HG02938 (cell line): ENCODE measurements at regions not wholly inside any gene's neighbourhood (a gene's known extent, or its start where the extent isn't known, plus 50 kb on each side); places are given as distances from the start of the nearest gene placed in this dataset.
"Not testable (repeated sequence)": the region's sequence is repeated elsewhere in the genome, so short reads cannot be mapped to it uniquely, and the experiment has no call there.

Source experiments
- ATAC-seq: cut with Tn5 transposase; IDR thresholded peaks from one replicate; pipeline ENCODE4 v1.9.1; 2021; ENCODE audit warnings: mild to moderate bottlenecking, moderate library complexity; ENCODE audit not compliant: unreplicated experiment

DNA sequence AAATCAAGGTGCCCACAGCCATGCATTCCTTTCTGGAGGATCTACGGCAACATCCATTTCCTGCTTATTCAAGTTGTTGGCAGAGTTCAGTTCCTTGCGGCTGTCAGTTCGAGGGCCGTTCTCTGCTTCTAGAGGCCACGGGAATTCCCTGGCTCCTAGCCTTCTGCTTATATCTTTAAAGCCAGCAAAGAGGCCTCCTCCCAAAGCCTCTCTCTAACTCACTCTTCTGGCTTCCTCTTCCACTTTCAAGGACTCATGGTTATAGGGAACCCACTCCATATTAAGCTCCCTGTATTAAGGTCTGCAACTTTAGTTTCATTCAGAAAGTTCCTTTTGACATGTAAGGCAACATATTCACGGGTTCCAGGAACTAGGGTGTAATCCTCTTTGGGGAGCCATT is 150.1 kb upstream of the RMP24 start:
- no peak for ATAC-seq

DNA sequence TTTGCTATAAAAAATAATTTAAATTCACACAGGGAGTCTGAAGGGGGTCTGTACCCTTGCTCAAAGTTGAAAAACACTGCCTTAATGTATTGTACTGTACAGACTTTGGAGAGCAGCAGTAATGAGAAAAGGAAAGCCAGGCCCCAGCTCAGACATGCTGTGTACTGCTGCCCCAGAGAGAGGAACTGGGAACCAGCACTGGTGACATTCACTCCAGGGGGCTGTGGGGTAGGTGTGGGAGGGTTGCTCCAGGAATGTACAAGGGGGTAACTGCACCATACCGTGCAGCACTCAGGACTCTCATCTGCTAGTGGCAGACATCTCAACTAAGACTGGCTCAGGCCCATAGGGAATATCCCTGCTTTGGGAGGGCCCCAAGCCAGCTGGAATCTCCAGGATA is 146.0 kb upstream of the RMP24 start:
- ATAC-seq = no peak

DNA sequence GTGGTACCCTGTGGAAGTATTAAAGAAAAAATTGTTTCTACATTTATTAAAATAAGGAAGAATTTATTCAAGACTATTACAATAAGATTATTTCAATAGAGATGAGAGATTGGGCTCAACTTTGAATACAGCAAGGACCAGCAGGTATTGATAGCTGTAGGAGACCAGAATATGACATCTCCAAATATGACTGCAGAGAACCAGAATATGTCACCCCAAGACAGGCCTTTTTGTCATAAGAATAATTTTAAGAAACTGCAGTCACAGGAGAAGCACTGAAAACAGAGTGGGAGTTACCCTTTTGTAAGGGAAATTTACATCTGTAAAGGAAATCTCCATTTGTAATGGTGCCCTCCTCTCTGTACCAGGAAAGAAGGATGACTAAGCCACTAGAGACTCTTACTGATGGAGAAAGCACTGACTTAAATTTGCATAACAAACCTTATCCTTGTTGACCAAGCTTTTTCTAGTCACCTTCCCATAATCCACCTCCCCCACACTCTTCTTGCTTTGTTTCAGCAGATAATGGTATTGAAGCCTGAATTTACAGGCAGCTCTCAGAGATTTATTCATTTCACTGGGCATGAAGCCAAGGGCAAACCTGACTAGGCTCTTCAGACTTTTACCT is 145.1 kb upstream of the RMP24 start:
- no peak for ATAC-seq

DNA sequence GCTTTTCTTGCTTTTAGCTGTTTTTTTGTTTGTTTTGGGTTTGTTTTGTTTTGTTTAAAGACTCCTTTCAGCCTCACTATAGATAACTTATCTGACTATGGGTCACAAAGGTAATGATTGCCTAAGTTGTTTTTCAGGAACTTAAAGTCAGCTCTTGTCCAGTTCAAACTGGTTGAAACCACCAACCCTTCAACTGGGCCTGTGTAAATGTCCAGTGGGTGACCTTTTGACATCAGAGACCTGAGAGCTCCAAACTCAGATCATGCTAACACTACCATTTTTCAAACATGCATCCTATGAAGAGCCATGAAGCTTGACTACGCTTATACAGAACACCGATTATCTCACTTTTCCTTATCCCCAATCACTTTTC is 144.6 kb upstream of the RMP24 start:
- ATAC-seq = no peak

DNA sequence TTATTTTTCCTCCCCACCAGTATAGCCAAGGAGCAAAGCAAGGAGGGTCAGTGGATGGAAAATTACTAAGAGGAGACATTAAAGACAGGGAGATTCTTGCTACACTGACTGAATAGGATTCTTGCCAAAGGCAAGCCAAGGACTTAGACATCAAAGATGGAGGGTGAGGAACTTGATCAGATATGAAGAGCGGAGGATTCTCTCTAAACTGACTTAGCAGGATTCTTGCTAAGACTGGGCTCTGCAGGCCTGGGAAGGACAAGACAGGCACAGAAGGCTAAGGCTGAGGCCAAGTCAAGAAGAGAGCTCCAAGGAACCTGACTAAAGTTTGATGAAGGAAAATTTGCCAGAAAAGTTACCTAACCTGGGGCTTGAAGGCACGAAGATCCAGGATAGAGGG is 143.9 kb upstream of the RMP24 start:
- ATAC-seq = no peak

DNA sequence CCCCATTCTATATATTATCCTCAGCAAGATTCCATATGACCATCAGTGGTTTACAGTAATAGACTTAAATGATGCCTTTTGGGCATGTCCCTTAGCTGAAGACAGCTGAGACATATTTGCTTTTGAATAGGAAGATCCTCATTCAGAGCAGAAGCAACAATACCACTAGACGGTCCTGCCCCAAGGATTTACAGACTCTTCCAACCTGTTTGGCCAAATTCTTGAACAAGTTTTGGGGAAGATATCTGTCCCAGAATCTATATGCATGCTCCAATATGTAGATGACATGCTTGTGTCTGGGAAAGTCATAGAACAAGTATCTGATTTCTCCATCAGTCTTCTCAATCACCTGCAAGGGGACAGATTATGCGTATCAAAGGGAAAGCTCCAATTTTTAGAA is 137.1 kb upstream of the RMP24 start:
- ATAC-seq = no peak

DNA sequence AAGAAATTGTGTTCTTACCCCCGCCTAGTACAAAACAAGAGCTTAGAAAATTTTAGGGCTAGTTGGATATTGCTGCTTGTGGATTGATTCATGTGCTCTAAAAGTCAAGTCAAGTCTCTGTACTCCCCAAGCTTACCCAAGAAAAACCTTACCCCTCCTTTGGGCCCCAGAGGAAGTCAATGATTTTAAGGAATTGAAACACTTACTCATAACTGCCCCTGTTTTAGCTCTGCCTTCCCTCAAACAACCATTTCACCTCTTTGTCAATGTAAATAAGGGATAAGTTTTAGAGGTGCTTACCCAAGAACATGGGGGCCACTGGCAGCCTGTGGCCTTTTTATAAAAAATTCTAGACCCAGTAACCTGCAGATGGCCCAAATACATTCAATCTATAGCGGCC is 136.6 kb upstream of the RMP24 start:
- ATAC-seq = peak; percentile 96

DNA sequence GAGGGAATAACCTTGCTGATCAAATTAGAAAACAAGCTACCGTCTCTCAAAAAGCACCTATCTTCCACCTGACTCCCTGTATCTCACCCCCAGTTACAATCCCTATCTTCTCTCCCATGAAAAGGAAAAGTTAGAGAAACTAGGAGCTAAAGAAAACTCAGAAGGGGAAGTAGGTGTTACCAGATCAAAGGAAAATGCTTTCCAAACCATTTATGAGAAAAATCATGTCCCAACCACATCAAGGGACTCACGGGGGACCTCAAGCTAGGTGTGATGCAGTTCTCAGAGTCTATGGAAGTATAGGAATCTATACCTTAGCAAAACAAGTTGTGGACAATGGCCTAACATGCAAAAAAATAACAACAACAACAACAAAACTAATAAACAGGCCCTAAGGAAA is 135.5 kb upstream of the RMP24 start:
- no peak for ATAC-seq

DNA sequence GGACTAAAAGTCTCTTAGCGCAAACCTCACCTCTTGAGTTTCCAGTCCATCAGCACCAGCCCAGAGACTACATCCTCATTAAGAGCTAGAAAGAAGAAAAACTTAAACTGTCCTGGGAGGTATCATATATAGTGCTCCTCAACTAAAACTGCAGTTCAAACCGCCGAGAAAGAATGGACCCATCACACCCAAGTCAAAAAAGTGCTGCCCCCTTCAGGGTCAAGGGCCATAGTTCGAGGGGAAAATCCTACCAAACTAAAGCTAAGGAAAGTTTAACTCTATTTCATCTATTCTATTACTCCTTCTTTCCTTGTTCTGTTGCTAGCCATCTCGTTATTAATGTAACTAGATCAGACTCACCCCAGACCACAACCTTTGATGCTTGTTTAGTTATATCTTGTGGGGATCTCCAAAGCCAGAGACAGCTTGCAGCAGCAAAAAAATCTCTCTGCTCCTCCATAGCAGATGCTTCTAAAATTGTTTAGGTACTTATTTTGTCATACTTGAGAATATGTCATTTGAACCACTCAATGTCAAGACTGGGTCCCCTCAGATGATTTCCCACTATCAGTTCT is 134.5 kb upstream of the RMP24 start:
- no peak for ATAC-seq

DNA sequence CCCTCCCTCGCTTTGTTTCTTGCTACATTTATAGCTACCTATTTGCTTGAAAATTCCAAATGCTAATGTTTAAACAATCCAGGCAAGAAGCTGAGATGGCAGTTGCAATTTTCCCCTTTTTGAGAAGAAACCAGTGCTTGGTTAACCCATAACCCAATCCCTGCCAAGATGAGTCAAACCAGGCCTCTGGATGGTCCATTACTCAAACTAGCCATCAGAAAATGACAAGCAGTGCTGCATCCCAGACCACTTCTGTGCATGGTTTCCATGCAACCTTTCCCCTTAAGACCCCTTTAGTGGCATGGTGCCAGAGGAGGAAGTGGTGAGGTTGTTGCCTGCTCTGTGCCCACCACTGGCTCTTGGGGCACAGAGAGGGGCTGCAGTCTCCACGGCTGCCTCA is 131.2 kb upstream of the RMP24 start:
- ATAC-seq = no peak

DNA sequence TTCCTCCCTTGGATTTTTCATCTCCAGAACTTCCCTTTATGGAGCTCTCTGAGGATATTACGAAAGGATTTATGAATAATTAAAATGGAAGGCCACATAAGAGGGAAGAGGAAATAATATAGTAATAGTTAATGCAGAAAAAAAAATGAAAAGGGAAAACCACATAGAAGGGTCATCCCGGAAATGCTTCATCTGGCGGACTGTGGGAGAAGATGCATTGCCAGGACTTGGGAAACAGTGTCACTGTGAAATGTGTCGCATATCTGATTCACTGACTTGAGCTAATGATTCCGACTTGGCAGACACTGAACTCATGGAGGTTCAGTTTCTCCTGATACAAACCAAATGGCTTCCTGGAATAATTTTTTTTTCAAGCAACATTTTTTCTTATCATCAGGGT is 129.9 kb upstream of the RMP24 start:
- ATAC-seq = no peak

DNA sequence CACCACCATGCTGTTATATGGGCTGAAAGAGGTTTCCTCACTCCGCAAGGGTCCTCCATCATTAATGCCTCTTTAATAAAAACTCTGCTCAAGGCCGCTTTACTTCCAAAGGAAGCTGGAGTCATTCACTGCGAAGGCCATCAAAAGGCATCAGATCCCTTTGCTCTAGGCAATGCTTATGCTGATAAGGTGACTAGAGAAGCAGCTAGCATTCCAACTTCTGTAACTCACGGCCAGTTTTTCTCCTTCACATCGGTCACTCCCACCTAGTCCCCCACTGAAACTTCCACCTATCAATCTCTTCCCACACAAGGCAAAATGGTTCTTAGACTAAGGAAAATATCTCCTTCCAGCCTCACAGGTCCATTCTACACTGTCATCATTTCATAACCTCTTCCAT is 124.2 kb upstream of the RMP24 start:
- not testable (repeated sequence) for ATAC-seq

DNA sequence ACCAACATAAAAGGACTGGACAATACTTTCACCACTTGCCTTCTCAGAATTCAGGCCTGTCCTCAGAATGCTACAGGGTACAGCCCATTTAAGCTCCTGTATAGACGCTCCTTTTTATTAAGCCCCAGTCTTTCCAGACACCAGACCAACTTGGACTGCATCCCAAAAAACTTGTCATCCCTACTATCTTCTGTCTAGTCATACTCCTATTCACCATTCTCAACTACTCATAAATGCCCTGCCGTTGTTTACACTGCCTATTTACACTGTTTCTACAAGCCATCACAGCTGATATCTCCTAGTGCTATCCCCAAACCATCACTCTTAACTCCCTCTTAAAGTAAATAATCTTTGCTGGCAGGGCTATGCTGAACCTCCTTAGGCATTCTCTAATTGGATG is 123.2 kb upstream of the RMP24 start:
- ATAC-seq = not testable (repeated sequence)

DNA sequence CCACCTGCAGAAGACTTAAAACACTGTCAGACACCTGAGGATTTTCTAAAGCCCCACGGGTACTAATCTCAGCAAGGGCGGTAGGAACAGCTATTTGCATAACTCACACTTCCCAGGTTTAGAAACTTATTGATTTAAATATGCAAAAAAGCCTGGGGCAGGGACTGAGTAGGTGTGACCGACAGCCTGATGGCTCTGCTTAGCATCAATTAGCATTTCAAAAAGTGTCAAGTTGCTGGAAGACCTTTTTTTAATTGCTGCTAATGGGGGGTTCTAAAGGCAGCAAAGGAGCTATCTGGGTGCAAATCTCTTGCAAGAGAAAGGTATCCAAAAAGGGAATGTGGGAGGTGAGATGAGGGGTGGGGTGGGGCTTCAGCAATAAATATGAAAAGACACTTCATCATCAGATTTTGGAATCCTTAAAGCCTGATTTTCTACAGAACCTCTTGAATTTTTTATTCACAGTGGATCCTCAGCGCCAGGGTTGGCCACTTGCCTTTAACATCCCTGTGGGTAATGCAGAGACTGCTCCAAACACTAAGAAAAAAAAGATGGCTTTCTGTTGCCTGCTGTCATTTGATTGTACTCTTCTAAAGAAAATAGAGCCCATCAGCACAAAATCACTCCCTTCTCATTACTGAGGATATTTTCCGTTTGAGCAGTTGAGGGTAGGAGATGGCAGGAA is 121.1 kb upstream of the RMP24 start:
- no peak for ATAC-seq

DNA sequence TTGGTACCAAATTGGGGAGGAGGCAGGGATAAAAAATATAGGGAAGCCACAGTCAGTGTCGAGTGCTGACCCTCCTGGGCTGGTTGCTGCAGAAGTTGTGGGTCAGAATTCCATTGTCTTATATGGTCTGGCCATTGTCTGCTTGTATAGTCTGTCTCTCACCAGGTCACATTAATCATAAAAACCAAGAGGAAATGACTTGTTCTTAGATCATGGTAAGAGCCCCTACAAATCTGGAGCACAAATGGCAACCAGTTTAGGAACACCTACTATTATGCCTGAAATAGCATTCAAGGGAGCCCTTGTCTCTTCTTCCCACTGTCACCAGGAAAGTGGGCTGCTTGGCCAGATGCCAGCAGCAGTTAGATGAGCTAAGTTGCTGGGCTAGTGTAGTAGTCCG is 119.7 kb upstream of the RMP24 start:
- ATAC-seq = no peak

DNA sequence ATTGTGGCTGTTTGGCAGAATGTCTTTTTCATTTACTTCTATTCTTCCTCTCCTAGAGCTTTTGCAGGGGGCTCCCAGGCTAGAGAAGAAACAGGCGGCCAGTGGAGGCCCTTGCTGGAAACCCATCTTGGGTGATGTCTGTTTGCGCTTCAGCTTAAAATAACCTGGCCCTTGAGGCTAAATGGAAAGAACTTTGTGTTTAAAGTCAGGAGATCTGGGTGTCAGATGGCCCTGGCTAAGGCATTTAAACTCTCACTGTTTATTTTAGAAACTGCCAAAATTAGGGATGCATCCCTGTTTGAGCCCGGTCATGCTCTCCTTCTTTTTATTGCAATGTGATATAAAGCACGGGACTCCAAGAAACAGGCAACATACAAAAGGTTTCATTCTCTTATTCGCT is 118.4 kb upstream of the RMP24 start:
- ATAC-seq = no peak

DNA sequence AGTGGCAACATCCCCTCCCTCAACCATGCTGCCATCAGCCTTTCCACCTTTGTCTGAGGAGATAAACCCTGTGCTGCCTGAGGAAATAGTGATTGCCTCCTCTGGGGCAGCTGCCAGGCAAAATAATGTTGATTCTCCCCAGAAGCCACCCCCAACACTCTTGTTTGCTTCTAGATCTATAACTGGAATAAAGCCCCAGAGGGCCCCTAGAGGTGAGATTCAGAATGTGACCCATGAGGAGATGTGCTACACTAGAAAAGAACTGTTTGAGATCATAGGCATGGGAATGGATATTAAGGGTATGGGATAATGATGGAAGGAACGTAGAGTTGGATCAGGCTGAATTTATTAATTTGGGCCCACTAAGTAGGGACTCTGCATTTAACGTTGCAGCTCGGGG is 116.3 kb upstream of the RMP24 start:
- no peak for ATAC-seq

DNA sequence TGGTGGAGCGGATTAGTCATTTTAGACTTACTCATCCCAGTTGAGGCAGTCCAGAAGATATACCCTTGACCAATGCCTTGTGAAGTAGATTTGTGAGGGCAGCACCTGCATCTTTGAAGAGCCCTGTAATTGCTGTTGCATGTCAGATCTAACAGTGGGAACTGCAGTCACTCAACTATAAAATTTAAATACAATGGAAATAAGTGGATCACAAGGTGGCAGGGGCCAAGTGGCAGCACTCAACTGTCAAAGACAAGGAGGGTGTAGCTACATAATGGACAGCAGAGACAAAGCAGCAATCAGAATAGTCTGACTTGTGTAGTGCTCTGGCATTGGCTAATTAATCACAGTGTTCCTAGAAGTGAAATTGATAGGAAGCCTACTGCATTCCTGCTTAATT is 115.8 kb upstream of the RMP24 start:
- ATAC-seq = not testable (repeated sequence)

DNA sequence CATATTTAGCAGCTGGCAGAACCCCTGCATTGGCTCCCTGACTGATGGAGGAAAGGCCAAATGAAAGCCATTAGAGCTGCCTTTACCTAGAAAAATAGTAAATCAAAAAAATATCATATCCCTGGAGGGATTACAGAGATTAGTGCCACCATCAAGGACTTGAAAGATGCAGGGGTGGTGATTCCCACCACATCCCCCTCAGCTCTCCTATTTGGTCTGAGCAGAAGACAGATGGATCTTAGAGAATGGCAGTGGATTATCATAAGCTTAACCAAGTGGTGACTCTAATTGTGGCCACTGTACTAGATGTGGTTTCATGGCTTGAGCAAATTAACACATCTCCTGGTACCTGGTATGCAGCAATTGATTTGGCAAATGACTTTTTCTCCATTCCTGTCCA is 114.9 kb upstream of the RMP24 start:
- ATAC-seq = not testable (repeated sequence)

DNA sequence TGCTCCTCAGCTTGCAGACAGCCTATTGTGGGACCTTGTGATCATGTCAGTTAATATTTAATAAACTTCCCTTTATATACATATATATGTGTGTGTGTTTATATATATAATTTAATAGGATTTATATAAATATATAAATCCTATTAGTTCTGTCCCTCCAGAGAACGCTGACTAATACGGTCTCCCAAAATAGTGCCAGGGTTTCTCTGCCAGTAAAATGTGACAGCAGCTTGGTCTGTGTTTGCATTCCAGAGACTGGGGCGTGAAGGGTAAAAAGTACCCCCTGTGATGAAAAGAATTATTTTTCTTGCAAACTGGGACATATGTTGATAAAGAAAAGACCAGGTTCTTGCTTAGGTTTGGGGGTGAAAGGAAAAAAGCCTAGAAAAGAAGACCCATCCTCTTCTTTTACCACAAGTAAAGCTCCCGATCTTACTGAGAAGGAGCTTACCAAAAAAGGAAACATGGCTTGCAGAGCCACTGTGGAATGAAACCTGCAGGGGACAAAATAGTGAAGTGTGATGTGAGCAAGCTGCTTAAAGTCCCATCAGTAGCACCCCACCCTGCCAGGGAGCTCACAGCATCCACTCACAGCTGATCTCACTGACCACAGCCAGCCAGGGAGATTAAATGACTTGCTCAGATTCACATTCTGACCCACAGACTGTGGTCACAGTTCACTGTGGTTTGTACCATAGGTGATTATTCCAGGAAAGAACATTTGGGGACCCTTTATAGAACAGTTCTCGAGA is 110.9 kb upstream of the RMP24 start:
- ATAC-seq = no peak

DNA sequence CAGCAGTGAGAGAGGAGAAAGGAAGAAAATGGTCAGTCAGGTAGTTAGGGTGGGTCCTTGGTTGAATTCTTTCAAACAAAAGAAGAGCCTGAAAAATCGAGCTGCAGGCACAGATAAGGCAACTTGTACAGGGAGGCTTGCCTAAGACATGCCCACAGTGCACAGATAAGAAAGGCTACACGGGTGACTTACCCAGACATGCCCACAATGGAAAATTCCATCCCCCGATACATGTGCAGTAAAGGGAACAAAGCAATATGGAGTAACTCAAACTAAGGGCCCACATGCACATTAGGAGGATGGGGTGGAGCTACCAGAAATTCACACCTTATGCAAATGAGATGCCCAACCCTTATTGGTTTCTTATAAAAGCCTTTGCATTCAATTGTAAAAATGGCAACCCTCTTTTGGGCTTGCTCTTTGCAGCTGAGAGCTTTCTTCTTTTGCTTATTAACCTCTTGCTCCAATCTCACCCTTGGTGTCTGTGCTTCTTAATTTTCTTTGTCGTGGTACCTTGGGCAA is 110.3 kb upstream of the RMP24 start:
- ATAC-seq = no peak

DNA sequence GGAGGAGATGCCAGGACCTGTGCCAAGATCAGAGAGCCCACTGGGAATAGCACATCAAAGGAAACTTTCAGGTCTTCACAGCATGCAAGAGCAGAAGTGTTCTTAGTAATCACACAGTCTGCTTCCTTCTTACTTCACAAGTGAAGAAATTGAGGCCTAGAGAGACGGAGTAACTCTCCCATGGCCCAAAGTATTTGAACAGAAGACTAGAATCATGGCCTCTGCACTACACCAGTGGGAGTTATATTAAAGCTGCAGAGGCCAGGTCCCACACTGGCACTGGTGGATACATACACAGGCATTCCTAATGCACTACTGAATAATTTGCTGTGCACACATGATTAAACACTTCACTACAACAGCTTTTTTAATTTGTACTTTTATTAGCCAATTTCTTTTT is 107.6 kb upstream of the RMP24 start:
- no peak for ATAC-seq
